ENCODE measurements at regions not wholly inside any gene's neighbourhood (a gene's known extent, or its start where the extent isn't known, plus 50 kb on each side); places are given as distances from the start of the nearest gene placed in this dataset.

GRCh38 chr1:157189986-157190982, 52.1 kb upstream of the ETV3 start:
- no peak for DNase-seq (ENCODE audit: low spot score)

- DNase-seq (ENCODE audit: low spot score), result no peak
Observed at GRCh38 chr1:157189096-157189495, 50.9 kb upstream of the ETV3 start.
